CD4-positive, alpha-beta T cell (primary cell): ENCODE measurements at regions not wholly inside any gene's neighbourhood (a gene's known extent, or its start where the extent isn't known, plus 50 kb on each side); places are given as distances from the start of the nearest gene placed in this dataset.

Experiments
- ATAC-seq: fragments of 200-7000 bp; cut with Tn5 transposase; one replicate; pipeline ENCODE4 v1.10.0; 2022; ENCODE audit warnings: mild to moderate bottlenecking; ENCODE audit not compliant: poor library complexity
- CTCF ChIA-PET: fragments of 350-600 bp; sonication (Branson Sonifier 250); formaldehyde crosslinking; loops from one replicate; lab custom pipeline; 2021; ENCODE audit warnings: antibody characterized with exemption, inconsistent platforms; lab: Charles Lee
- POLR2A ChIA-PET: fragments of 350-600 bp; sonication (Branson Sonifier 250); formaldehyde crosslinking; loops from one replicate; lab custom pipeline; 2021; ENCODE audit warnings: antibody characterized with exemption, inconsistent platforms; lab: Charles Lee
- DNase-seq, 14 experiments: peaks; one replicate each; pipeline ENCODE4 v3.0.0-alpha.2; 2013 to 2020; ENCODE audit warnings: mixed read lengths in 2 of 14
- H3K27ac ChIP-seq, 2 donors: one replicate each; pipeline versions ENCODE4 v1.5.1 to v1.7.0; 2013; ENCODE audit warnings: low read length in 2 of 2, low read depth in 1 of 2, mild to moderate bottlenecking in 1 of 2
- H3K27me3 ChIP-seq, 2 experiments: 1 replicate in 1 of 2; 2 replicates in 1 of 2; pipeline versions ENCODE4 v1.6.1 to v1.7.0; 2013; ENCODE audit warnings: low read length in 2 of 2, control low read depth in 1 of 2, mild to moderate bottlenecking in 1 of 2, moderate library complexity in 1 of 2; ENCODE audit not compliant: insufficient read depth in 2 of 2, control insufficient read depth in 1 of 2
- H3K36me3 ChIP-seq: one replicate; pipeline ENCODE4 v1.6.1; 2013; ENCODE audit warnings: low read length, control low read depth; ENCODE audit not compliant: insufficient read depth
- H3K4me1 ChIP-seq: one replicate; pipeline ENCODE4 v1.6.1; 2013; ENCODE audit warnings: low read length, control low read depth; ENCODE audit not compliant: insufficient read depth
- H3K4me3 ChIP-seq: one replicate; pipeline ENCODE4 v1.5.1; 2013; ENCODE audit warnings: mild to moderate bottlenecking, low read length, moderate library complexity
- H3K9me3 ChIP-seq, 2 experiments: 1 replicate in 1 of 2; 2 replicates in 1 of 2; pipeline versions ENCODE4 v1.6.1 to v1.7.0; 2013; ENCODE audit warnings: low read length in 2 of 2, mild to moderate bottlenecking in 2 of 2, control low read depth in 1 of 2, moderate library complexity in 1 of 2; ENCODE audit not compliant: control insufficient read depth in 1 of 2, insufficient read depth in 1 of 2
- H3K27ac Mint-ChIP-seq: one replicate; pipeline ENCODE4 v1.8.0; 2020; ENCODE audit warnings: mixed read lengths
- H3K27me3 Mint-ChIP-seq: one replicate; pipeline ENCODE4 v1.8.0; 2021; ENCODE audit warnings: mixed read lengths
- H3K36me3 Mint-ChIP-seq: one replicate; pipeline ENCODE4 v1.8.0; 2021; ENCODE audit warnings: low read depth, mixed read lengths
- H3K4me1 Mint-ChIP-seq: one replicate; pipeline ENCODE4 v1.8.0; 2021; ENCODE audit warnings: low read depth, mixed read lengths
- H3K4me3 Mint-ChIP-seq: one replicate; pipeline ENCODE4 v1.8.0; 2020; ENCODE audit warnings: mild to moderate bottlenecking, mixed read lengths
- H3K9me3 Mint-ChIP-seq: one replicate; pipeline ENCODE4 v1.8.0; 2020; ENCODE audit warnings: mixed read lengths
- CTCF ChIP-seq: fragments of 200-600 bp; IDR thresholded peaks from one replicate; pipeline ENCODE4 v1.8.0; 2022; ENCODE audit warnings: antibody characterized with exemption, mild to moderate bottlenecking
- intact Hi-C, 2 experiments: fragments of 100-400 bp; cut with DNase I in 1 of 2; cut with micrococcal nuclease in 1 of 2; formaldehyde crosslinking; loops; one replicate each; pipeline versions ENCODE4 v1.15.1 to v1.9.0; 2023 to 2025; cut with DNase I, micrococcal nuclease

- no peak overlapping the region for H3K4me3 Mint-ChIP-seq
- intact Hi-C loops: no loop called here
- DNase-seq (no peak), ATAC-seq (no peak)
- TF ChIP-seq CTCF: no peak
- H3K36me3 Mint-ChIP-seq: no peaks in the 10 kb centered on the region
- Histone ChIP-seq H3K27me3 (peaks cover 0 to 6% of the 10 kb centered on the region in 2 experiments), H3K27ac (no peak overlapping the region), H3K36me3 (no peaks in the 10 kb centered on the region), H3K9me3 (no peaks in the 10 kb centered on the region), H3K4me1 (no peaks in the 10 kb centered on the region), H3K4me3 (no peak overlapping the region)
- no peaks in the 10 kb centered on the region for H3K4me1 Mint-ChIP-seq
- H3K27me3 Mint-ChIP-seq: peaks cover 10% of the 10 kb centered on the region
- no peak overlapping the region for H3K27ac Mint-ChIP-seq
- ChIA-PET POLR2A (no interaction called here), CTCF (no interaction called here)
- H3K9me3 Mint-ChIP-seq: no peaks in the 10 kb centered on the region
These were observed 77.4 kb upstream of the CCL2 start for GRCh38 chr17:34177642-34178041.

GRCh38 chr17:34178092-34178491, 77.0 kb upstream of the CCL2 start:
- Histone ChIP-seq H3K27ac (no peak overlapping the region), H3K36me3 (no peaks in the 10 kb centered on the region), H3K9me3 (no peaks in the 10 kb centered on the region), H3K4me3 (no peak overlapping the region), H3K27me3 (peaks cover 0 to 6% of the 10 kb centered on the region in 2 experiments), H3K4me1 (no peaks in the 10 kb centered on the region)
- Mint-ChIP-seq H3K36me3 (no peaks in the 10 kb centered on the region), H3K4me1 (no peaks in the 10 kb centered on the region), H3K4me3 (no peak overlapping the region), H3K27me3 (peaks cover 10% of the 10 kb centered on the region), H3K27ac (no peak overlapping the region), H3K9me3 (no peaks in the 10 kb centered on the region)
- no peak for TF ChIP-seq CTCF
- ChIA-PET CTCF (no interaction called here), POLR2A (no interaction called here)
- DNase-seq (no peak), ATAC-seq (no peak)
- intact Hi-C loops: no loop called here

- intact Hi-C loops: no loop called here
- no peak overlapping the region for H3K4me3 Mint-ChIP-seq
- DNase-seq (no peak), ATAC-seq (no peak)
- H3K36me3 Mint-ChIP-seq: no peaks in the 10 kb centered on the region
- H3K27ac ChIP-seq: no peak overlapping the region
- no peaks in the 10 kb centered on the region for H3K9me3 ChIP-seq
- H3K4me3 ChIP-seq: no peak overlapping the region
- ChIA-PET POLR2A (no interaction called here), CTCF (no interaction called here)
- no peak for TF ChIP-seq CTCF
- no peaks in the 10 kb centered on the region for H3K4me1 ChIP-seq
- no peaks in the 10 kb centered on the region for H3K9me3 Mint-ChIP-seq
- H3K27me3 Mint-ChIP-seq: peaks cover 10% of the 10 kb centered on the region
- no peaks in the 10 kb centered on the region for H3K4me1 Mint-ChIP-seq
- H3K27ac Mint-ChIP-seq: no peak overlapping the region
- no peaks in the 10 kb centered on the region for H3K36me3 ChIP-seq
- H3K27me3 ChIP-seq: peaks cover 0 to 6% of the 10 kb centered on the region in 2 experiments
These were observed 72.9 kb upstream of the CCL2 start for GRCh38 chr17:34182036-34182803.
